HG03095 (cell line): ENCODE measurements at regions not wholly inside any gene's neighbourhood (a gene's known extent, or its start where the extent isn't known, plus 50 kb on each side); places are given as distances from the start of the nearest gene placed in this dataset.
A peak's percentile ranks its signal among the peaks of the same experiment; 100 is the strongest.
"Not testable (repeated sequence)": the region's sequence is repeated elsewhere in the genome, so short reads cannot be mapped to it uniquely, and the experiment has no call there.

Source experiments
- ATAC-seq: cut with Tn5 transposase; IDR thresholded peaks from one replicate; pipeline ENCODE4 v1.9.1; 2021; ENCODE audit warnings: moderate library complexity; ENCODE audit not compliant: unreplicated experiment

- ATAC-seq, result no peak
These were observed 57.6 kb downstream of the PTTG1 start for GRCh38 chr5:160479220-160479619.

GRCh38 chr5:160479926-160480325 is 58.3 kb downstream of the PTTG1 start:
- ATAC-seq, result no peak

- ATAC-seq, result no peak
These were observed 59.0 kb downstream of the PTTG1 start for GRCh38 chr5:160480652-160481051.

DNA sequence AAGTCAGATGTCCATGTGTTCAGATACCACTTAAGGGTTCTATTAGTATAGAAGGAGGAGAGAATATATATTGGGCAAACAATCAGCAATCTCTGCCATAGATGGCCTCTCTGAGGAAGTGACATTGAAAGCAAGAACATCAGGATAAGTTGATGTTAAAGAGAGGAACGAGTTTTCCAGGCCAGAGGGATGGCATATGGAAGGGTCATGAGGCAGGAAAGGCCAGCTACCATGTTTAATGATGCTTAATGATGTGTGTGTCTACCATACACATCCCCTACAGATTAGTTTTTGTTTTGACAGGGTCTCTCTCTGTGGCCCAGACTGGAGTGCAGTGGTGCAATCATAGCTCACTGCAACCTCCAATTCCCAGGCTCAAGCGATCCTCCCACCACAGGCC is 63.0 kb downstream of the PTTG1 start:
- no peak for ATAC-seq

DNA sequence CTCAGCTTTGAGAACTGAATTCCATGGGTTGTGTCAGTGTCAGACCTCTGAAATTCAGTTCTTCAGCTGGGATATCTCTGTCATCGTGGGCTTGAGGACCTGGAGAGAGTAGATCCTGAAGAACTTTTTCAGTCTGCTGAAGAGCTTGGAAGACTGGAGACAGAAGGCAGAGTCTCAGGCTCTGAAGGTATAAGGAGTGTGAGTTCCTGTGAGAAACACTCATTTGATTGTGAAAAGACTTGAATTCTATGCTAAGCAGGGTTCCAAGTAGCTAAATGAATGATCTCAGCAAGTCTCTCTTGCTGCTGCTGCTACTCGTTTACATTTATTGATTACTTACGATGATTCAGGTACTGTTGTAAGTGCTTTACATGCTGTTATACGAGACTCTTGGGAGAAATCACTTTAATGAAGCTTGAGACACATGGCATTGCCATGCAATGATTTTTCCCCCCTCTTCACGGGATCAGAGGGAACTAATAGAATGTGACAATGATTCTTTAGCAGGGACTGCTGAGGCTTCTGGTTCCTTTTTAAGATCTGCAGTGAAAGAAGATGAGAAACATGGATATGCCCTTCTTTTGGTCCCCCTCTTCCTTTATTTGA is 63.8 kb downstream of the PTTG1 start:
- ATAC-seq, result no peak

- peak; percentile 41 for ATAC-seq
These were observed 64.9 kb downstream of the PTTG1 start for GRCh38 chr5:160486573-160486972.

- no peak for ATAC-seq
These were observed 67.0 kb downstream of the PTTG1 start for GRCh38 chr5:160488394-160489325.

DNA sequence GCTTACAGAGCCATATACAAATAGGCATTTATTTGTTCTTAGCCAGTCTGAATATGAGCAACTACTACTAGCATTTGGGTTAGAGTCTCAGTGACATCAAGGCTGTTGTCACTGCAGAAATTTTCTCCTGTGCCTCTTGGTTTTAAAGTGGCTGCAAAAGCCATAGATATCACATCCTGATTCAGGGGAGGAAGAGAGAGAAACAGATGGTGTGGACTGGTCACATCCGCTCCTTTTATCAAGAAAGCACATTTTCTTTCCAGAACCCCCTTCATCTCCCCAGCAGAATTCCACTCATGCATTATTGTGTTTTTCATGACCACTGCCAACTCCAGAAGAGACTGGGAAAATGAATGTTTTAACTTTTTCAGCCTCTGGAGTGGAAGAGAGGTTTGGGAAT is 69.8 kb downstream of the PTTG1 start:
- no peak for ATAC-seq

DNA sequence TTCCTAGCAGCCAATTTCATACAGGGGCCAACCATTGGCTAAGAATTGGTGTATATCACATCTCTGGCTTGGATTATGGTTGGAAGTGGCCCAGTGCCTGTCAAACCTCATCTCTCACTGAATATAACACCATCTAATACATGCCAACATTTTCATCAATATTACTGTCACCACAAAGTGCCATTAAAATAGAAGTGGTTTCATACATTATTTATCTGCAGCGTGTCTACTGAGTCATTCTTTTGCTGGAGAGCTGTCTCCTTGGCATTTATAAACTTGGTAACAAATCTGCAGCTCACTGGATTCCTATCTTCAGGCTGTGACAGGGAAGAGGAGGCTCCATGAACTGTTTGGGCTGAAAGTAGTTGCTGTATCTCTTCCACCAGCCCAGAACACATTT is 70.9 kb downstream of the PTTG1 start:
- no peak for ATAC-seq

GRCh38 chr5:160493806-160494338 is 72.2 kb downstream of the PTTG1 start:
- ATAC-seq, result no peak

- no peak for ATAC-seq
These were observed 72.8 kb downstream of the PTTG1 start for GRCh38 chr5:160494451-160494850.

DNA sequence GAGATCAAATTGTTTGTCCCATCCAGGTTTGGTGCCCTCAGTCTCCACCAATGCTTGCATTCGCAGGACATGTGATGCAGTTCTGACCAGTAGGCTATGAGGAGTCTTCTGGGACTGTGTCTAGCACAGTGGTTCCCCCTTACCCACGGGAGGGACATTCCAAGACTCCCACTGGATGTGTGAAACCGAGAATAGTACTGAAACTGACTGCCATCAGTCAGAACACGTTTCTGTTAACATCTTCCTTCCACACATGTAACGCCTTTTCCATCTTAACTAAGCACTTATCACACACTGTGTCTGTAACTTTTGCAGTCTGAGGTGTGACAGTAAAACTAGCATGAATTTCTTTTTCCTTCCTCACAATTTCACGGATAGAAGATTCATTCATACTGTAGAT is 74.7 kb downstream of the PTTG1 start:
- peak; percentile 47 for ATAC-seq

- ATAC-seq, result no peak
These were observed 75.1 kb downstream of the PTTG1 start for GRCh38 chr5:160496784-160497183.

DNA sequence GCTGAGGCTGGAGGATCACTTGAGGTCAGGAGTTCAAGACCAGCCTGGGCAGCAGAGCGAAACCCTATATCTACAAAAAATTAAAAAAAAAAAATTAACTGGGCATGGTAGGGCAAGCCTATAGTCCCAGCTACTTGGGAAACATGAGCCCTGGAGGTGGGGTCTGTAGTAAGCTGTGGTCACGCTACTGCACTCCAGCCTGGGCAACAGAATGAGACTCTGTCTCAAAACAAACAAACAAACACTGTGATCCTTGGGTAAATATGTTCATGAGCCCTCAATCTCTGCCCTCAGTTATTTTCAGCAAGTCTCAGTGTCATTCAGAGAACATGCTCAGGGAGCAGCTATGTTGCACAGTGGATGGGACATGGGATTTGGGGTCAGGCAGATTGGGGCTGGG is 76.2 kb downstream of the PTTG1 start:
- ATAC-seq, result no peak

- not testable (repeated sequence) for ATAC-seq
These were observed 76.9 kb downstream of the PTTG1 start for GRCh38 chr5:160498441-160499043.

DNA sequence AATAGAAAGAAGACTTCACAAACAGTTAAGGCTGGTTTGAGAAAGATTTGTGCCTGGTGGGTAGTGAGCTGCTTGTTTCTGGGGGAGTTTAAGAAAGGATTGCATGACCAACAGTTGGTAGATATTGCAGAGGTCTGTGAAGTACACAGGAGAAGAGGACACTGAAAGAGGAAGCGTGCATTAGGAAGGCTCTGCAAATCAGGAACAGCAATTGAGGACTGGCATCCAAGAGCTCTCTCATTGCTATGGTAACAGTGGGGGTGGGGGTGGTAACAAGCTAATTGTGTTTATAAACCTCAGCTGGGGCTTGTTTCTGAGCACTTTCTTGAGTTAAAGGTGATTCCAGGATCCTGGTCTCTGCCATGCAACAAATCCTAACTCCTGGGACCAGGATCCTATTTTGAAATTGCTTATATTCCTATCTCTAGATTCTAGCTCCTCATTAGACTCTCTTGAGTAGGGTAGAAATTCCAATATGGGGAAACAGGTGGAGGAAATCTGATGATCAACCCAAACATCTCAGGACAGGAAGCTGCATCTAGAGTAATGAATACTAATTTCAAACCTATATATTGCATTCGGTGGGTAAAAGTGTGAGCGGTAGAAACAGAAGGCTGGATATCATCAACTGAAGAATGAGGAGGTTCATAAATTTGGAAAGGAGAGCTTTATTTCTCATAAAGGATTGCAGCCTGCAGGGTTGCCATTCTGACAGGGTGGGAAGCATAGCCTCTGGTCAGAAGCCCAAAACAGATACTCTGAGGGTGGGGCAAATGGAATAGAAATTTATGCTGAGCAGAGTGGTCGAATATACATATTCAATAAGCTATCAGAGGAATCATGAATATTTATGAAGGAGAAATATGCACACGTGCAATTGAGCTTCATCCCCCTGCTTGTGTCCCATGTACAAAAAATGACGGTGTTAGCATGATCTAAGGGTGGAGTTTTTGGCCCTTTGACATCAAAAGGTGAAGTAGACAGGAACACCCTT is 79.4 kb downstream of the PTTG1 start:
- ATAC-seq, result no peak

- no peak for ATAC-seq
These were observed 83.3 kb downstream of the PTTG1 start for GRCh38 chr5:160504906-160505305.

DNA sequence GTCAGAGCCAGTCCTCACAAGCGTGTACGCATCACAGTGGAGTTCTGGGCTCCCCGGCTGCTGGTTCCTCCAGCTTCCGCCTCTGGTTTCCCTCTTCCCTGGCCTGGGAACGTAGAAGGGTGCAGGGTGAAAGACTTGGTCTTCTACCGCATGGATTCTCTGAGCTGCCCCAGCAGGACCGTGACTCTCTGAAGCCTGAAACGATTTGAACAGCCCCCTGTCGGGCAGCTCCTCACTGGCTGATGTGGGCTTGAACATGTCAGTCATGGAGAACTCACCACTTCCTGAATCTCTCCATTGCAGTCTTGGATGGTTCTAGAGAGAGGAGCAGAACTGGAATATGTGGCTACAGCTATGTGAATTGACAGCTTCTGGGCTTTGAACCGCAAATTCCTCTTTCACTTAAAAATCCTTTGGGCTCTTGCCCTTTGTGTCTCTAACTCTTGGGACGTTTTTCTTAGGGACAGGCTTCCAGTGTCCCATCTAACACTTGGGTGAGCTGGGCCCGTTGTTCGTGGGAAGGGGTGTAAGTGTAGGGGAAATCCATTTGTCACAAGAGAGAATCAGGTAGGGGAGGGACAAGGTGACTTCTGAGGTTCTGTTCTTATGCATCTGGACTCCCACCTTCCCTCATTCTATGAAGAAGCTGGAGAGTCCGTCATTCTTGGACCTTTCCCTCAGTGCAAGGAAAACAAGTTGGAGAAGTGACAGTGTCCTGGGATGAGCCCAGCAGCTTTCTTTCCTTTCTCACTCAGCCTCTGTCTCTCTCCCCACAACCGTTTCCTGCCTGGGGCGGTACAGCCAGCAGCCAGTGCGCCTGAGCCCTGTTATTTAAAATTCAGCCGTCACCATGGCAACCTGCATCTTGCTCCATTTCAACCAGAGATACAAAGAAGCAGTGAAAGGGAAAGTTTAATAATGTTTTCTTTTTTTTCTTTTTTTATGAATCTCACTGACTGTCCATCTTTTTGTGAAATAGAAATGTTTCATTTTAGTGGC is 84.7 kb downstream of the PTTG1 start:
- peak; percentile 77 for ATAC-seq

DNA sequence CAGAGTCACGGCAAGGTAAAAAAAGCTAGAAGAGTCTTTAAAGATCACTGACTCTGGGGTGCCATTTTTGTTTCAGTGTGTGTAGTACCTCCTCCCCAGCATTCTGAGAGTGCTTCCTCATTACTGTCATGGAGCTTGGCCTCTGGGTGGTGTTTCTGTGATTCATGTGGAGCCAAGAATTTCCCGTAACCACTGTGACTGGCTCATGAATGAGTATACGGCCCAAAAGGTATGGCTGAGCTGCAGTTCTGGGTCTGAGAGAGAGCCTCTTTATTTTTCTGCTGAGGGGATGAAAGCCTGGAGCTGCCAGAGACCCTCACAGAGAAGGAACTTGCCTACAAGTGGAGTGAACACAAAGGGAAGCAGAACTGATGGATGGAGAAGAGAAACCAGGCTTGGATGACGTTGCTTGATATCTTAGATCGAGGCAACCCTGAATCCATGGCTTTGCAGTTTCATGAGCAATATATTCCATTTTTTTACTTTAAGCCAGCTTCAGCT is 85.6 kb downstream of the PTTG1 start:
- no peak for ATAC-seq
